ENCODE measurements at regions not wholly inside any gene's neighbourhood (a gene's known extent, or its start where the extent isn't known, plus 50 kb on each side); places are given as distances from the start of the nearest gene placed in this dataset.
A peak's percentile ranks its signal among the peaks of the same experiment; 100 is the strongest.
"Not testable (repeated sequence)": the region's sequence is repeated elsewhere in the genome, so short reads cannot be mapped to it uniquely, and the experiment has no call there.

GRCh38 chr13:24597906-24598670 is 82.1 kb upstream of the ATP12A start:
- H3K9me3 Mint-ChIP-seq; H3K27me3 Mint-ChIP-seq; H3K9me3 ChIP-seq (ENCODE audit: low read length); POLR2A ChIA-PET; H3K4me3 ChIP-seq (ENCODE audit: low read length); H3K36me3 Mint-ChIP-seq; H3K4me1 ChIP-seq (ENCODE audit: insufficient read depth, low read length); H3K27ac ChIP-seq (ENCODE audit: low read depth, low read length); H3K36me3 ChIP-seq (ENCODE audit: insufficient read depth, low read length); H3K27me3 ChIP-seq (ENCODE audit: insufficient read depth, low read length, poor library complexity, severe bottlenecking): not testable (repeated sequence)
- CTCF ChIA-PET: interaction anchor here (1.2 to 1.4 kb wide), 2 partner anchors 20 to 26 kb away, joined by 3 read pairs; no protein-coding TSS in a partner anchor
- peak overlapping the region in 6 of 7 donors; percentile 37 to 63 (median 58) for H3K4me3 Mint-ChIP-seq
- peak in 1 of 5 donors; percentile 20 for DNase-seq
- peaks cover 27 to 47% (median 38%) of the 10 kb centered on the region in 3 donors for H3K4me1 Mint-ChIP-seq
- H3K27ac Mint-ChIP-seq: peak overlapping the region; percentile 66 to 84 (median 76)

GRCh38 chr13:24599019-24599791 is 81.0 kb upstream of the ATP12A start:
- Mint-ChIP-seq H3K27ac (peak overlapping the region in 7 of 8 donors; percentile 11 to 88 (median 83)), H3K4me3 (peak overlapping the region in 6 of 7 donors; percentile 9 to 71 (median 54)), H3K9me3 (peaks cover 0 to 10% (median 2%) of the 10 kb centered on the region in 5 donors), H3K4me1 (peaks cover 27 to 47% (median 38%) of the 10 kb centered on the region in 3 donors), H3K36me3 (peaks cover 0 to 14% (median 2%) of the 10 kb centered on the region in 3 donors)
- H3K27ac ChIP-seq (ENCODE audit: low read depth, low read length); H3K27me3 Mint-ChIP-seq; POLR2A ChIA-PET; H3K4me1 ChIP-seq (ENCODE audit: insufficient read depth, low read length); H3K36me3 ChIP-seq (ENCODE audit: insufficient read depth, low read length); H3K27me3 ChIP-seq (ENCODE audit: insufficient read depth, low read length, poor library complexity, severe bottlenecking); H3K4me3 ChIP-seq (ENCODE audit: low read length); DNase-seq; H3K9me3 ChIP-seq (ENCODE audit: low read length): not testable (repeated sequence)
- CTCF ChIA-PET: interaction anchor here (1.2 to 1.4 kb wide), 2 partner anchors 19 to 25 kb away, joined by 3 read pairs; no protein-coding TSS in a partner anchor

- no peaks in the 10 kb centered on the region for H3K27me3 ChIP-seq (ENCODE audit: insufficient read depth, low read length, poor library complexity, severe bottlenecking)
- no peak overlapping the region for H3K4me3 ChIP-seq (ENCODE audit: low read length)
- Mint-ChIP-seq H3K9me3 (peaks cover 0 to 10% (median 7%) of the 10 kb centered on the region in 5 donors), H3K36me3 (peaks cover 0 to 23% (median 0%) of the 10 kb centered on the region in 3 donors), H3K27ac (peak overlapping the region in 2 of 8 donors; percentile 38 to 78), H3K27me3 (no peaks in the 10 kb centered on the region), H3K4me3 (peak overlapping the region in 1 of 7 donors; percentile 68), H3K4me1 (peaks cover 11 to 21% (median 17%) of the 10 kb centered on the region in 3 donors)
- CTCF ChIA-PET: interaction anchor here (0.7 to 2.9 kb wide), 21 partner anchors 9 to 123 kb away, joined by 3 to 13 read pairs (median 5); no protein-coding TSS in a partner anchor
- no peaks in the 10 kb centered on the region for H3K36me3 ChIP-seq (ENCODE audit: insufficient read depth, low read length)
- POLR2A ChIA-PET: interaction anchor here (1.5 kb wide), 1 partner anchor 13 kb away, joined by 5 read pairs; no protein-coding TSS in a partner anchor
- no peak overlapping the region for H3K27ac ChIP-seq (ENCODE audit: low read depth, low read length)
- H3K4me1 ChIP-seq (ENCODE audit: insufficient read depth, low read length): no peaks in the 10 kb centered on the region
- peak in 3 of 5 donors; percentile 34 to 56 (median 35) for DNase-seq
- no peaks in the 10 kb centered on the region for H3K9me3 ChIP-seq (ENCODE audit: low read length)
These were observed 74.3 kb upstream of the ATP12A start for GRCh38 chr13:24605923-24606372.

- CTCF ChIA-PET: interaction anchor here (0.6 to 2.9 kb wide), 16 partner anchors 8 to 122 kb away, joined by 3 to 13 read pairs (median 5); no protein-coding TSS in a partner anchor
- H3K9me3 ChIP-seq (ENCODE audit: low read length): no peaks in the 10 kb centered on the region
- Mint-ChIP-seq H3K4me3 (no peak overlapping the region), H3K4me1 (peaks cover 10 to 21% (median 16%) of the 10 kb centered on the region in 3 donors), H3K9me3 (peaks cover 0 to 10% (median 7%) of the 10 kb centered on the region in 5 donors), H3K27me3 (no peaks in the 10 kb centered on the region), H3K27ac (peak overlapping the region in 1 of 8 donors; percentile 38), H3K36me3 (peaks cover 0 to 23% (median 0%) of the 10 kb centered on the region in 3 donors)
- POLR2A ChIA-PET: interaction anchor here (1.5 kb wide), 1 partner anchor 12 kb away, joined by 5 read pairs; no protein-coding TSS in a partner anchor
- H3K4me3 ChIP-seq (ENCODE audit: low read length): no peak overlapping the region
- H3K4me1 ChIP-seq (ENCODE audit: insufficient read depth, low read length): no peaks in the 10 kb centered on the region
- H3K27me3 ChIP-seq (ENCODE audit: insufficient read depth, low read length, poor library complexity, severe bottlenecking): no peaks in the 10 kb centered on the region
- H3K36me3 ChIP-seq (ENCODE audit: insufficient read depth, low read length): no peaks in the 10 kb centered on the region
- H3K27ac ChIP-seq (ENCODE audit: low read depth, low read length): no peak overlapping the region
- DNase-seq: no peak
These were observed 73.6 kb upstream of the ATP12A start for GRCh38 chr13:24606486-24607170.

DNA sequence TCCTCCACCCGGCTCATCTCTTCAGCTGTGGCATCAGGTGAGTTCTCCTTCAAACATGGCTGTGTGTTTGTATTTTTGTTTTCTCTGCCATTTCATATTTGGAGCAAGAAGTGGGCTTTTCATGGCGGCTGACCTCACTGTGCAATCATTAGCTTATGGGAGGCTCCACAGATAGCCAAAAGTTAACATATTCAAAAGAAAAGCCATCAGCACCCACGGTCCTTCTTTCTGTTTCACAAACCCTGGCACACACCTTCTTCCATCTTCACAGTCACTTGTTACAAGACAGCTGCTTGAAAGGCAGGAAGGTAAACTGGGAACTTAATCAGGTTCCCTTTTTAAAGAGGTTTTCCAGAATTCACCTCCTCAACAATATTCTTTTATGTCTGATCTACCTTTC is 69.3 kb upstream of the ATP12A start:
- CTCF ChIA-PET: interaction anchor here (1.4 to 2.3 kb wide), 2 partner anchors 12 to 65 kb away, joined by 3 to 7 read pairs; no protein-coding TSS in a partner anchor
- no peaks in the 10 kb centered on the region for H3K9me3 Mint-ChIP-seq
- no peak overlapping the region for H3K4me3 Mint-ChIP-seq
- no peak for DNase-seq
- H3K4me1 Mint-ChIP-seq: peaks cover 20 to 33% (median 27%) of the 10 kb centered on the region in 3 donors
- peaks cover 6% of the 10 kb centered on the region for H3K4me1 ChIP-seq (ENCODE audit: insufficient read depth, low read length)
- H3K36me3 Mint-ChIP-seq: no peaks in the 10 kb centered on the region
- no peak overlapping the region for H3K4me3 ChIP-seq (ENCODE audit: low read length)
- POLR2A ChIA-PET: no interaction called here
- no peaks in the 10 kb centered on the region for H3K9me3 ChIP-seq (ENCODE audit: low read length)
- no peak overlapping the region for H3K27ac ChIP-seq (ENCODE audit: low read depth, low read length)
- H3K27me3 Mint-ChIP-seq: no peaks in the 10 kb centered on the region
- H3K27me3 ChIP-seq (ENCODE audit: insufficient read depth, low read length, poor library complexity, severe bottlenecking): no peaks in the 10 kb centered on the region
- H3K27ac Mint-ChIP-seq: peak overlapping the region in 3 of 8 donors; percentile 55 to 83 (median 66)
- H3K36me3 ChIP-seq (ENCODE audit: insufficient read depth, low read length): no peaks in the 10 kb centered on the region

GRCh38 chr13:24612726-24613125 is 67.5 kb upstream of the ATP12A start:
- DNase-seq: no peak
- H3K27me3 Mint-ChIP-seq: no peaks in the 10 kb centered on the region
- CTCF ChIA-PET: interaction anchor here (1.2 to 1.4 kb wide), 2 partner anchors 14 to 115 kb away, joined by 3 to 4 read pairs; no protein-coding TSS in a partner anchor
- Histone ChIP-seq H3K9me3 (ENCODE audit: low read length) (no peaks in the 10 kb centered on the region), H3K4me1 (ENCODE audit: insufficient read depth, low read length) (peaks cover 8% of the 10 kb centered on the region), H3K36me3 (ENCODE audit: insufficient read depth, low read length) (no peaks in the 10 kb centered on the region), H3K27me3 (ENCODE audit: insufficient read depth, low read length, poor library complexity, severe bottlenecking) (no peaks in the 10 kb centered on the region), H3K4me3 (ENCODE audit: low read length) (no peak overlapping the region), H3K27ac (ENCODE audit: low read depth, low read length) (no peak overlapping the region)
- no peaks in the 10 kb centered on the region for H3K36me3 Mint-ChIP-seq
- POLR2A ChIA-PET: interaction anchor here (0.5 kb wide), 1 partner anchor 36 kb away, joined by 3 read pairs; no protein-coding TSS in a partner anchor
- H3K4me3 Mint-ChIP-seq: no peak overlapping the region
- H3K27ac Mint-ChIP-seq: peak overlapping the region in 2 of 8 donors; percentile 47 to 75
- H3K4me1 Mint-ChIP-seq: peaks cover 22 to 43% (median 29%) of the 10 kb centered on the region in 3 donors
- no peaks in the 10 kb centered on the region for H3K9me3 Mint-ChIP-seq

- no peaks in the 10 kb centered on the region for H3K36me3 ChIP-seq (ENCODE audit: insufficient read depth, low read length)
- H3K4me1 Mint-ChIP-seq: peaks cover 26 to 47% (median 33%) of the 10 kb centered on the region in 3 donors
- H3K27me3 Mint-ChIP-seq: no peaks in the 10 kb centered on the region
- ChIA-PET POLR2A (no interaction called here), CTCF (interaction anchor here (1.0 to 1.2 kb wide), 2 partner anchors 13 to 114 kb away, joined by 3 to 4 read pairs; no protein-coding TSS in a partner anchor)
- peaks cover 12% of the 10 kb centered on the region for H3K4me1 ChIP-seq (ENCODE audit: insufficient read depth, low read length)
- H3K27me3 ChIP-seq (ENCODE audit: insufficient read depth, low read length, poor library complexity, severe bottlenecking): no peaks in the 10 kb centered on the region
- H3K4me3 Mint-ChIP-seq: no peak overlapping the region
- no peaks in the 10 kb centered on the region for H3K9me3 ChIP-seq (ENCODE audit: low read length)
- DNase-seq: no peak
- H3K36me3 Mint-ChIP-seq: no peaks in the 10 kb centered on the region
- no peaks in the 10 kb centered on the region for H3K9me3 Mint-ChIP-seq
- peak overlapping the region in 1 of 8 donors; percentile 18 for H3K27ac Mint-ChIP-seq
- no peak overlapping the region for H3K27ac ChIP-seq (ENCODE audit: low read depth, low read length)
- H3K4me3 ChIP-seq (ENCODE audit: low read length): no peak overlapping the region
These were observed 67.1 kb upstream of the ATP12A start for GRCh38 chr13:24613128-24613527.
